ENCODE measurements at regions not wholly inside any gene's neighbourhood (a gene's known extent, or its start where the extent isn't known, plus 50 kb on each side); places are given as distances from the start of the nearest gene placed in this dataset.
"Not testable (repeated sequence)": the region's sequence is repeated elsewhere in the genome, so short reads cannot be mapped to it uniquely, and the experiment has no call there.

DNA sequence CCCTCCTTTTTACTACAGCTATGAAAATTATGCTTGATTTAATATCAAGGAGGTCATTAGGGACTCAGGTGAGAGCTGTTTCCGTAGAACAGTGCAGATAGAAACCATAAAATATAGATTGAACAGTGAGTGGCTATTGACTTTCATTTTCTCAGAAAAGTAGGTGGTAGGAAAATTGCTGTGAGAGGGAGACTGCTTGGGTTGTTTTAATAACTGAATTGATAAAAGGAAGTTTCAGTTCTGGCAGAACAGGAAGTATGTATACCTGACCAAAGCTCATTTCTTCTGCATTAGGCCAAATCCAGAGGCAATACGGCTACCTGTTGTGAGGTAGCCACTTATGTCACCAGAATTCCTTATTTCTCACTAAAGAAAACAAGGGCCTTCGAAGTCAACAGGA, 761.7 kb upstream of the ARRDC3 start:
- Histone ChIP-seq H3K4me1 (ENCODE audit: insufficient read depth, low read length, poor library complexity, severe bottlenecking) (no peaks in the 10 kb centered on the region), H3K9ac (ENCODE audit: low read depth, low read length, poor library complexity, severe bottlenecking) (no peak overlapping the region), H3K79me2 (ENCODE audit: insufficient read depth, low read length) (no peaks in the 10 kb centered on the region), H2AFZ (ENCODE audit: low read length) (no peak overlapping the region), H4K20me1 (ENCODE audit: insufficient read depth, low read length, poor library complexity, severe bottlenecking) (no peaks in the 10 kb centered on the region), H3K36me3 (ENCODE audit: insufficient read depth, low read length) (no peaks in the 10 kb centered on the region), H3K27me3 (ENCODE audit: insufficient read depth, low read length, poor library complexity, severe bottlenecking) (no peaks in the 10 kb centered on the region), H3K4me3 (ENCODE audit: low read length, poor library complexity, severe bottlenecking) (no peak overlapping the region), H3K9me2 (replicated peaks; ENCODE audit: low read depth, low read length) (no peaks in the 10 kb centered on the region), H3F3A (ENCODE audit: low read depth) (no peaks in the 10 kb centered on the region), H3K4me2 (ENCODE audit: low read depth, low read length, poor library complexity, severe bottlenecking) (no peak overlapping the region), H3K9me3 (ENCODE audit: insufficient read depth, low read depth, low read length) (no peaks in the 10 kb centered on the region)
- TF ChIP-seq, protein P1, sequence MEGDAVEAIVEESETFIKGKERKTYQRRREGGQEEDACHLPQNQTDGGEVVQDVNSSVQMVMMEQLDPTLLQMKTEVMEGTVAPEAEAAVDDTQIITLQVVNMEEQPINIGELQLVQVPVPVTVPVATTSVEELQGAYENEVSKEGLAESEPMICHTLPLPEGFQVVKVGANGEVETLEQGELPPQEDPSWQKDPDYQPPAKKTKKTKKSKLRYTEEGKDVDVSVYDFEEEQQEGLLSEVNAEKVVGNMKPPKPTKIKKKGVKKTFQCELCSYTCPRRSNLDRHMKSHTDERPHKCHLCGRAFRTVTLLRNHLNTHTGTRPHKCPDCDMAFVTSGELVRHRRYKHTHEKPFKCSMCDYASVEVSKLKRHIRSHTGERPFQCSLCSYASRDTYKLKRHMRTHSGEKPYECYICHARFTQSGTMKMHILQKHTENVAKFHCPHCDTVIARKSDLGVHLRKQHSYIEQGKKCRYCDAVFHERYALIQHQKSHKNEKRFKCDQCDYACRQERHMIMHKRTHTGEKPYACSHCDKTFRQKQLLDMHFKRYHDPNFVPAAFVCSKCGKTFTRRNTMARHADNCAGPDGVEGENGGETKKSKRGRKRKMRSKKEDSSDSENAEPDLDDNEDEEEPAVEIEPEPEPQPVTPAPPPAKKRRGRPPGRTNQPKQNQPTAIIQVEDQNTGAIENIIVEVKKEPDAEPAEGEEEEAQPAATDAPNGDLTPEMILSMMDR (conservative IDR thresholded peaks at IDR 0.05; ENCODE audit: low read length): no peak
- TF ChIP-seq EZH2phosphoT487 (IDR thresholded peaks at IDR 0.05; ENCODE audit: borderline replicate concordance): no peak

DNA sequence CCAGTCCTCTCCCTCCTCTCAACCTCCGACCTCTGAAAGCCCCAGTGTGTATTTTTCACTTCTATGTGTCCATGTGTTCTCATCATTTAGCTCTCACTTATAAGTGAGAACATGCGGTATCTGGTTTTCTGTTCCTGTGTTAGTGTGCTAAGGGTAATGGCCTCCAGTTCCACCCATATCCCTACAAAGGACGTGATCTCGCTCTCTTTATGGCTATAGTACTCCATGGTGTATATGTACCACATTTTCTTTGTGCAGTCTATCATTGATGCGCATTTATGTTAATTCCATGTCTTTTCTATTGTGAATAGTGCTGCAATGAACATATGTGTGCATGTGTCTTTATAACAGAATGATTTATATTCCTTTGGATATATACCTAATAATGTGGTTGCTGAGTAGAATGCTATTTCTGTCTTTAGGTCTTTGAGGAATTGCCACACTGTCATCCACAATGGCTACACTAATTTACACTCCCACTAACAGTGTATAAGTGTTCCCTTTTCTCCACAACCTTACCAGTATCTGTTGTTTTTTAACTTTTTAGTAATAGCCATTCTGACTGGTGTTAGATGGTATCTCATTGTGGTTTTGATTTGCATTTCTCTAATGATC, 749.3 kb upstream of the ARRDC3 start:
- not testable (repeated sequence) for H3K9me3 ChIP-seq (ENCODE audit: insufficient read depth, low read depth, low read length); H3K36me3 ChIP-seq (ENCODE audit: insufficient read depth, low read length); H3F3A ChIP-seq (ENCODE audit: low read depth); H3K4me3 ChIP-seq (ENCODE audit: low read length, poor library complexity, severe bottlenecking); H3K4me1 ChIP-seq (ENCODE audit: insufficient read depth, low read length, poor library complexity, severe bottlenecking); H3K27me3 ChIP-seq (ENCODE audit: insufficient read depth, low read length, poor library complexity, severe bottlenecking); H4K20me1 ChIP-seq (ENCODE audit: insufficient read depth, low read length, poor library complexity, severe bottlenecking); H2AFZ ChIP-seq (ENCODE audit: low read length); H3K79me2 ChIP-seq (ENCODE audit: insufficient read depth, low read length); H3K9ac ChIP-seq (ENCODE audit: low read depth, low read length, poor library complexity, severe bottlenecking); H3K9me2 ChIP-seq (replicated peaks; ENCODE audit: low read depth, low read length); H3K4me2 ChIP-seq (ENCODE audit: low read depth, low read length, poor library complexity, severe bottlenecking)

DNA sequence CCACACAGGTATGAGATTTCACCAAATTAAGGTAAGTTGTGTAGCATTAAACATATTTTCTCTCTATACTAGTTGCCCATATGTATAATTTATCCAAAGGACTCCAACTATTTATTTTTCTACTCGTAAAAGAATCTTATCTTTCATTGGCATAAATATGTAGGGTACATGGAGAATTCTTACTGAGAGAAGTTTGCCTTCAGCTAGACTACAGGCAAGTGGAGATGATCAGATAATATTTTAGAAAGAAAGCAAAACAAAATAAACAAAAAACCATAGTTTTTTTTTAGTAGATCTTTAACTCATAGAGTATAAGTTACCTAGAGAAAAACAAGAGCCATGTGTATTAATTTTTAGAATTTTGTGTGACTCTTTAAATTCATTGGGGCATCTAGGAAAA, 743.1 kb upstream of the ARRDC3 start:
- Histone ChIP-seq H3K9ac (ENCODE audit: low read depth, low read length, poor library complexity, severe bottlenecking) (no peak overlapping the region), H3K9me3 (ENCODE audit: insufficient read depth, low read depth, low read length) (no peaks in the 10 kb centered on the region), H3K4me1 (ENCODE audit: insufficient read depth, low read length, poor library complexity, severe bottlenecking) (no peaks in the 10 kb centered on the region), H3K4me3 (ENCODE audit: low read length, poor library complexity, severe bottlenecking) (no peak overlapping the region), H3F3A (ENCODE audit: low read depth) (no peaks in the 10 kb centered on the region), H3K27me3 (ENCODE audit: insufficient read depth, low read length, poor library complexity, severe bottlenecking) (no peaks in the 10 kb centered on the region), H3K36me3 (ENCODE audit: insufficient read depth, low read length) (no peaks in the 10 kb centered on the region), H3K79me2 (ENCODE audit: insufficient read depth, low read length) (no peaks in the 10 kb centered on the region), H3K4me2 (ENCODE audit: low read depth, low read length, poor library complexity, severe bottlenecking) (no peak overlapping the region), H2AFZ (ENCODE audit: low read length) (no peak overlapping the region), H4K20me1 (ENCODE audit: insufficient read depth, low read length, poor library complexity, severe bottlenecking) (no peaks in the 10 kb centered on the region), H3K9me2 (replicated peaks; ENCODE audit: low read depth, low read length) (no peaks in the 10 kb centered on the region)
- TF ChIP-seq, protein P1 (conservative IDR thresholded peaks at IDR 0.05; ENCODE audit: low read length): no peak
- TF ChIP-seq EZH2phosphoT487 (IDR thresholded peaks at IDR 0.05; ENCODE audit: borderline replicate concordance): no peak

DNA sequence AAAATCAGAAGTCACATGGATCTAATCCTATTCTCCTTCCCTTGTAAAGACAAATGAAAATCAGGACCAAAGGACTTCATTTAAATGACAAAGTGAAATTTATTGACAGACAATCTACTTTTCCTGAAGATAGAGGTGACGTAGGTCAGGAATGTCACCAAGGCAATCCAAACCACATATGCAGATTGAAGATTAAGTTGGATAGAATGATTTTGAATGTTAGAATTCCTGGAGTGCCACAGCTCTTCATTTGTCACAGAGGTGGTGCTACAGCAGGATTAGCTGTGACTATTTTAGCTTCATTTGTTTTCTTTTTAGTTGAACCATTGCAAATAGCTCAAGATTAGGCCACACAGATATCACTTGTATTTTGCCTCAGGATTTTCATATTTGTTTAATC, 736.0 kb upstream of the ARRDC3 start:
- Histone ChIP-seq H3K9me2 (replicated peaks; ENCODE audit: low read depth, low read length) (no peaks in the 10 kb centered on the region), H2AFZ (ENCODE audit: low read length) (no peak overlapping the region), H3K4me2 (ENCODE audit: low read depth, low read length, poor library complexity, severe bottlenecking) (no peak overlapping the region), H3K4me1 (ENCODE audit: insufficient read depth, low read length, poor library complexity, severe bottlenecking) (no peaks in the 10 kb centered on the region), H3K36me3 (ENCODE audit: insufficient read depth, low read length) (no peaks in the 10 kb centered on the region), H3K27me3 (ENCODE audit: insufficient read depth, low read length, poor library complexity, severe bottlenecking) (no peaks in the 10 kb centered on the region), H3F3A (ENCODE audit: low read depth) (no peaks in the 10 kb centered on the region), H3K9ac (ENCODE audit: low read depth, low read length, poor library complexity, severe bottlenecking) (no peak overlapping the region), H4K20me1 (ENCODE audit: insufficient read depth, low read length, poor library complexity, severe bottlenecking) (no peaks in the 10 kb centered on the region), H3K79me2 (ENCODE audit: insufficient read depth, low read length) (no peaks in the 10 kb centered on the region), H3K4me3 (ENCODE audit: low read length, poor library complexity, severe bottlenecking) (no peak overlapping the region), H3K9me3 (ENCODE audit: insufficient read depth, low read depth, low read length) (no peaks in the 10 kb centered on the region)
- TF ChIP-seq, protein P1 (conservative IDR thresholded peaks at IDR 0.05; ENCODE audit: low read length): no peak
- no peak for TF ChIP-seq EZH2phosphoT487 (IDR thresholded peaks at IDR 0.05; ENCODE audit: borderline replicate concordance)

All from Loucy (cell line).